A549 (cell line): ENCODE measurements at regions not wholly inside any gene's neighbourhood (a gene's known extent, or its start where the extent isn't known, plus 50 kb on each side); places are given as distances from the start of the nearest gene placed in this dataset.
"Not testable (repeated sequence)": the region's sequence is repeated elsewhere in the genome, so short reads cannot be mapped to it uniquely, and the experiment has no call there.

Experiments used
- BCL3 ChIP-seq: fragments of >200 bp; sonication (Bioruptor Twin); formaldehyde crosslinking; IDR thresholded peaks from 3 replicates; pipeline ENCODE4 v1.6.1; 2016
- CBX2 ChIP-seq: fragments of 200-600 bp; sonication (generic); IDR thresholded peaks from 2 replicates; pipeline ENCODE4 v1.6.1; 2016; ENCODE audit warnings: low read depth, mild to moderate bottlenecking, borderline replicate concordance
- EP300 ChIP-seq, 2 experiments: fragments of >200 bp; sonication (Bioruptor Twin); formaldehyde crosslinking; IDR thresholded peaks; 2 replicates in 1 of 2; 3 replicates in 1 of 2; pipeline ENCODE4 v1.6.1; 2016 to 2017
- MAX ChIP-seq: IDR thresholded peaks from 2 replicates; pipeline ENCODE4 v1.6.1; 2012
- POLR2A ChIP-seq: IDR thresholded peaks from 2 replicates; pipeline ENCODE4 v1.6.1; 2012; ENCODE audit warnings: mild to moderate bottlenecking, low read length
- RAD21 ChIP-seq, 2 experiments: fragments of >200 bp in 1 of 2; sonication (Bioruptor Twin) in 1 of 2; formaldehyde crosslinking in 1 of 2; IDR thresholded peaks in 1 of 2; conservative IDR thresholded peaks in 1 of 2; 2 replicates in 1 of 2; 3 replicates in 1 of 2; pipeline ENCODE4 v1.6.1; 2012 to 2018; ENCODE audit warnings: inconsistent platforms in 1 of 2
- REST ChIP-seq: fragments of 200-600 bp; sonication (generic); IDR thresholded peaks from 2 replicates; pipeline ENCODE4 v1.6.1; 2016; ENCODE audit warnings: antibody characterized with exemption, mild to moderate bottlenecking, moderate library complexity
- ZNF302 ChIP-seq: fragments of 250-450 bp; sonication (Bioruptor Pico); IDR thresholded peaks from 2 replicates; pipeline ENCODE4 v1.9.0; 2021; ENCODE audit warnings: inconsistent platforms, mild to moderate bottlenecking, moderate library complexity
- TF ChIP-seq, protein P1 (sequence below): fragments of >200 bp; sonication (Bioruptor Twin); formaldehyde crosslinking; IDR thresholded peaks from 3 replicates; pipeline ENCODE4 v1.5.1; 2016

DNA sequence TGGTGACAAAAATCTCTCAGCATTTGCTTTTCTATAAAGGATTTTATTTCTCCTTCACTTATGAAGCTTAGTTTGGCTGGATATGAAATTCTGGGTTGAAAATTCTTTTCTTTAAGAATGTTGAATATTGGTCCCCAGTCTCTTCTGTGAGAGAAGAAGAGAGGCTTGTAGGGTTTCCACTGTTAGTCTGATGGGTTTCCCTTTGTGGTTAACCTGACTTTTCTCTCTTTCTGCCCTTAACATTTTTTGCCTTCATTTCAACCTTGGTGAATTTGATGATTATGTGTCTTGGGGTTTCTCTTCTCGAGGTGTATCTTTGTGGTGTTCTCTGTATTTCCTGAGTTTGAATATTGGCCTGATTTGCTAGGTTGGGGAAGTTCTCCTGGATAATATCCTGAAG, 116.9 kb upstream of the ZEB2 start:
- TF ChIP-seq BCL3; ZNF302 (CRISPR knock-in tag); EP300 (IDR thresholded peaks at IDR 0.05); REST; RAD21 (conservative IDR thresholded peaks at IDR 0.05 in 1 of 2, IDR thresholded peaks at IDR 0.05 in 1 of 2); MAX; POLR2A; CBX2: not testable (repeated sequence)
- TF ChIP-seq, protein P1, sequence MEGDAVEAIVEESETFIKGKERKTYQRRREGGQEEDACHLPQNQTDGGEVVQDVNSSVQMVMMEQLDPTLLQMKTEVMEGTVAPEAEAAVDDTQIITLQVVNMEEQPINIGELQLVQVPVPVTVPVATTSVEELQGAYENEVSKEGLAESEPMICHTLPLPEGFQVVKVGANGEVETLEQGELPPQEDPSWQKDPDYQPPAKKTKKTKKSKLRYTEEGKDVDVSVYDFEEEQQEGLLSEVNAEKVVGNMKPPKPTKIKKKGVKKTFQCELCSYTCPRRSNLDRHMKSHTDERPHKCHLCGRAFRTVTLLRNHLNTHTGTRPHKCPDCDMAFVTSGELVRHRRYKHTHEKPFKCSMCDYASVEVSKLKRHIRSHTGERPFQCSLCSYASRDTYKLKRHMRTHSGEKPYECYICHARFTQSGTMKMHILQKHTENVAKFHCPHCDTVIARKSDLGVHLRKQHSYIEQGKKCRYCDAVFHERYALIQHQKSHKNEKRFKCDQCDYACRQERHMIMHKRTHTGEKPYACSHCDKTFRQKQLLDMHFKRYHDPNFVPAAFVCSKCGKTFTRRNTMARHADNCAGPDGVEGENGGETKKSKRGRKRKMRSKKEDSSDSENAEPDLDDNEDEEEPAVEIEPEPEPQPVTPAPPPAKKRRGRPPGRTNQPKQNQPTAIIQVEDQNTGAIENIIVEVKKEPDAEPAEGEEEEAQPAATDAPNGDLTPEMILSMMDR = not testable (repeated sequence)
